GM23248 (cell line): ENCODE measurements at regions not wholly inside any gene's neighbourhood (a gene's known extent, or its start where the extent isn't known, plus 50 kb on each side); places are given as distances from the start of the nearest gene placed in this dataset.

Source experiments
- EZH2 ChIP-seq: fragments of 200-600 bp; sonication (generic); IDR thresholded peaks from 2 replicates; pipeline ENCODE4 v1.6.1; 2018; ENCODE audit warnings: antibody characterized with exemption, mild to moderate bottlenecking; ENCODE audit not compliant: insufficient read depth, poor library complexity, severe bottlenecking
- EZH2phosphoT487 ChIP-seq: fragments of 200-600 bp; sonication (generic); IDR thresholded peaks from 2 replicates; pipeline ENCODE4 v1.6.1; 2018; ENCODE audit warnings: antibody characterized with exemption, moderate library complexity, mild to moderate bottlenecking, low read depth; ENCODE audit not compliant: insufficient read depth

DNA sequence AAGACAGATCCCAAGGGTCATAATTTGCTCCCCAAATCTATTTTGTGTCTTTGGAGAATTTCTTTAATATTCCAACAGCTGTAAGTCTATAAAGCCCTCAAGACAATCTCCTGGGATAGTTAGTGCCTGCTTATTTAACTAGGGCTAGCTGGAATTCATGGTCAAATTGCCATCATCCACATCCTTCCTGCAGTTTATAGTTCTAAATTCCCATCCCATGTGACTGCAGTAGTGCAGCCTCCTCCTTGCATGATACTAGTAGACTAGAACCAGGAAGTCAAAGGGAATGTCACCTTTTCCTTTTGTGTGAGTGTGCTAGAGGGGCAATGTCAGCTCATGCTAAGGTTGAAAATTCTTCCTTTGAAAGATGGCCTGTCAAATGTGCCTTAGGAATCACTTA lies 214.8 kb upstream of the PIK3R1 start:
- TF ChIP-seq EZH2 (no peak), EZH2phosphoT487 (no peak)
